ENCODE measurements at regions not wholly inside any gene's neighbourhood (a gene's known extent, or its start where the extent isn't known, plus 50 kb on each side); places are given as distances from the start of the nearest gene placed in this dataset.
"Not testable (repeated sequence)": the region's sequence is repeated elsewhere in the genome, so short reads cannot be mapped to it uniquely, and the experiment has no call there.

- Histone ChIP-seq H3K27me3 (ENCODE audit: insufficient read depth, low read length) (no peaks in the 10 kb centered on the region; the same call in 1 of the 2 replicates), H3K4me3 (ENCODE audit: low read length) (no peak overlapping the region), H3K9me3 (ENCODE audit: insufficient read depth, low read depth, low read length) (no peaks in the 10 kb centered on the region), H3K4me1 (ENCODE audit: insufficient read depth, low read length) (0 out of 2 replicates have a peak, but pooled peaks cover 3% of the 10 kb centered on the region), H3K27ac (ENCODE audit: low read length) (no peak overlapping the region), H3K9ac (ENCODE audit: low read depth, low read length) (no peak overlapping the region), H3K36me3 (ENCODE audit: insufficient read depth, low read depth, low read length) (no peaks in the 10 kb centered on the region)
These were observed 1212.9 kb downstream of the TYW1 start for GRCh38 chr7:68209486-68209885.

- Histone ChIP-seq H3K4me1 (ENCODE audit: insufficient read depth, low read length) (peaks cover 3% of the 10 kb centered on the region; the same call in 1 of the 2 replicates), H3K36me3 (ENCODE audit: insufficient read depth, low read depth, low read length) (no peaks in the 10 kb centered on the region), H3K27ac (ENCODE audit: low read length) (no peak overlapping the region), H3K4me3 (ENCODE audit: low read length) (no peak overlapping the region), H3K9ac (ENCODE audit: low read depth, low read length) (no peak overlapping the region), H3K27me3 (ENCODE audit: insufficient read depth, low read length) (no peaks in the 10 kb centered on the region), H3K9me3 (ENCODE audit: insufficient read depth, low read depth, low read length) (no peaks in the 10 kb centered on the region)
These were observed 1217.2 kb downstream of the TYW1 start for GRCh38 chr7:68213838-68214237.

GRCh38 chr7:68216051-68216450 lies 1219.4 kb downstream of the TYW1 start:
- H3K9me3 ChIP-seq (ENCODE audit: insufficient read depth, low read depth, low read length): no peaks in the 10 kb centered on the region
- H3K9ac ChIP-seq (ENCODE audit: low read depth, low read length): no peak overlapping the region
- H3K4me3 ChIP-seq (ENCODE audit: low read length): no peak overlapping the region
- no peaks in the 10 kb centered on the region for H3K36me3 ChIP-seq (ENCODE audit: insufficient read depth, low read depth, low read length)
- no peaks in the 10 kb centered on the region; the same call in 1 of the 2 replicates for H3K4me1 ChIP-seq (ENCODE audit: insufficient read depth, low read length)
- H3K27me3 ChIP-seq (ENCODE audit: insufficient read depth, low read length): no peaks in the 10 kb centered on the region
- H3K27ac ChIP-seq (ENCODE audit: low read length): no peak overlapping the region

GRCh38 chr7:68217426-68217825 lies 1220.8 kb downstream of the TYW1 start:
- H3K27ac ChIP-seq (ENCODE audit: low read length): no peak overlapping the region
- no peak overlapping the region for H3K9ac ChIP-seq (ENCODE audit: low read depth, low read length)
- no peak overlapping the region for H3K4me3 ChIP-seq (ENCODE audit: low read length)
- no peaks in the 10 kb centered on the region for H3K9me3 ChIP-seq (ENCODE audit: insufficient read depth, low read depth, low read length)
- no peaks in the 10 kb centered on the region; the same call in 1 of the 2 replicates for H3K4me1 ChIP-seq (ENCODE audit: insufficient read depth, low read length)
- no peaks in the 10 kb centered on the region for H3K27me3 ChIP-seq (ENCODE audit: insufficient read depth, low read length)
- no peaks in the 10 kb centered on the region for H3K36me3 ChIP-seq (ENCODE audit: insufficient read depth, low read depth, low read length)

GRCh38 chr7:68218461-68218860 lies 1221.8 kb downstream of the TYW1 start:
- Histone ChIP-seq H3K4me1 (ENCODE audit: insufficient read depth, low read length) (no peaks in the 10 kb centered on the region; the same call in 1 of the 2 replicates), H3K27me3 (ENCODE audit: insufficient read depth, low read length) (no peaks in the 10 kb centered on the region), H3K9me3 (ENCODE audit: insufficient read depth, low read depth, low read length) (no peaks in the 10 kb centered on the region), H3K27ac (ENCODE audit: low read length) (no peak overlapping the region), H3K4me3 (ENCODE audit: low read length) (no peak overlapping the region), H3K9ac (ENCODE audit: low read depth, low read length) (no peak overlapping the region), H3K36me3 (ENCODE audit: insufficient read depth, low read depth, low read length) (no peaks in the 10 kb centered on the region)

- H3K4me1 ChIP-seq (ENCODE audit: insufficient read depth, low read length): no peaks in the 10 kb centered on the region; the same call in 1 of the 2 replicates
- H3K9me3 ChIP-seq (ENCODE audit: insufficient read depth, low read depth, low read length): no peaks in the 10 kb centered on the region
- no peak overlapping the region for H3K27ac ChIP-seq (ENCODE audit: low read length)
- no peaks in the 10 kb centered on the region for H3K36me3 ChIP-seq (ENCODE audit: insufficient read depth, low read depth, low read length)
- no peaks in the 10 kb centered on the region for H3K27me3 ChIP-seq (ENCODE audit: insufficient read depth, low read length)
- no peak overlapping the region for H3K9ac ChIP-seq (ENCODE audit: low read depth, low read length)
- H3K4me3 ChIP-seq (ENCODE audit: low read length): no peak overlapping the region
These were observed 1225.7 kb downstream of the TYW1 start for GRCh38 chr7:68222311-68222710.

GRCh38 chr7:68224041-68224741 lies 1227.6 kb downstream of the TYW1 start:
- H3K27me3 ChIP-seq (ENCODE audit: insufficient read depth, low read length): no peaks in the 10 kb centered on the region
- H3K4me1 ChIP-seq (ENCODE audit: insufficient read depth, low read length): no peaks in the 10 kb centered on the region; the same call in 1 of the 2 replicates
- H3K9me3 ChIP-seq (ENCODE audit: insufficient read depth, low read depth, low read length): no peaks in the 10 kb centered on the region
- H3K36me3 ChIP-seq (ENCODE audit: insufficient read depth, low read depth, low read length): no peaks in the 10 kb centered on the region
- no peak overlapping the region for H3K9ac ChIP-seq (ENCODE audit: low read depth, low read length)
- no peak overlapping the region for H3K27ac ChIP-seq (ENCODE audit: low read length)
- no peak overlapping the region for H3K4me3 ChIP-seq (ENCODE audit: low read length)

- H3K36me3 ChIP-seq (ENCODE audit: insufficient read depth, low read depth, low read length); H3K4me3 ChIP-seq (ENCODE audit: low read length); H3K9me3 ChIP-seq (ENCODE audit: insufficient read depth, low read depth, low read length); H3K9ac ChIP-seq (ENCODE audit: low read depth, low read length); H3K4me1 ChIP-seq (ENCODE audit: insufficient read depth, low read length); H3K27ac ChIP-seq (ENCODE audit: low read length); H3K27me3 ChIP-seq (ENCODE audit: insufficient read depth, low read length): not testable (repeated sequence)
These were observed 1234.4 kb downstream of the TYW1 start for GRCh38 chr7:68231011-68231410.

- Histone ChIP-seq H3K4me3 (ENCODE audit: low read length) (no peak overlapping the region), H3K9ac (ENCODE audit: low read depth, low read length) (no peak overlapping the region), H3K36me3 (ENCODE audit: insufficient read depth, low read depth, low read length) (no peaks in the 10 kb centered on the region), H3K27ac (ENCODE audit: low read length) (no peak overlapping the region), H3K27me3 (ENCODE audit: insufficient read depth, low read length) (no peaks in the 10 kb centered on the region; the same call in 1 of the 2 replicates), H3K9me3 (ENCODE audit: insufficient read depth, low read depth, low read length) (no peaks in the 10 kb centered on the region), H3K4me1 (ENCODE audit: insufficient read depth, low read length) (peaks cover 5% of the 10 kb centered on the region; the same call in 1 of the 2 replicates)
These were observed 1239.3 kb downstream of the TYW1 start for GRCh38 chr7:68235937-68236336.

GRCh38 chr7:68238204-68238805 lies 1241.7 kb downstream of the TYW1 start:
- Histone ChIP-seq H3K9ac (ENCODE audit: low read depth, low read length) (peak overlapping the region; percentile 63; the same call in 1 of the 2 replicates), H3K9me3 (ENCODE audit: insufficient read depth, low read depth, low read length) (no peaks in the 10 kb centered on the region), H3K36me3 (ENCODE audit: insufficient read depth, low read depth, low read length) (no peaks in the 10 kb centered on the region), H3K4me1 (ENCODE audit: insufficient read depth, low read length) (peaks cover 5% of the 10 kb centered on the region; the same call in 1 of the 2 replicates), H3K27me3 (ENCODE audit: insufficient read depth, low read length) (no peaks in the 10 kb centered on the region; the same call in 1 of the 2 replicates), H3K4me3 (ENCODE audit: low read length) (no peak overlapping the region), H3K27ac (ENCODE audit: low read length) (no peak overlapping the region)

- H3K9ac ChIP-seq (ENCODE audit: low read depth, low read length): no peak overlapping the region
- H3K27me3 ChIP-seq (ENCODE audit: insufficient read depth, low read length): peaks cover 8% of the 10 kb centered on the region; the same call in 1 of the 2 replicates
- H3K27ac ChIP-seq (ENCODE audit: low read length): no peak overlapping the region
- no peak overlapping the region for H3K4me3 ChIP-seq (ENCODE audit: low read length)
- H3K36me3 ChIP-seq (ENCODE audit: insufficient read depth, low read depth, low read length): no peaks in the 10 kb centered on the region
- peaks cover 21% of the 10 kb centered on the region for H3K4me1 ChIP-seq (ENCODE audit: insufficient read depth, low read length)
- H3K9me3 ChIP-seq (ENCODE audit: insufficient read depth, low read depth, low read length): no peaks in the 10 kb centered on the region
These were observed 1246.5 kb downstream of the TYW1 start for GRCh38 chr7:68243128-68243527.

- H3K27ac ChIP-seq (ENCODE audit: low read length): no peak overlapping the region
- H3K36me3 ChIP-seq (ENCODE audit: insufficient read depth, low read depth, low read length): no peaks in the 10 kb centered on the region
- peaks cover 8% of the 10 kb centered on the region; the same call in 1 of the 2 replicates for H3K27me3 ChIP-seq (ENCODE audit: insufficient read depth, low read length)
- H3K4me1 ChIP-seq (ENCODE audit: insufficient read depth, low read length): peaks cover 20% of the 10 kb centered on the region
- H3K9ac ChIP-seq (ENCODE audit: low read depth, low read length): no peak overlapping the region
- no peak overlapping the region for H3K4me3 ChIP-seq (ENCODE audit: low read length)
- no peaks in the 10 kb centered on the region for H3K9me3 ChIP-seq (ENCODE audit: insufficient read depth, low read depth, low read length)
These were observed 1247.8 kb downstream of the TYW1 start for GRCh38 chr7:68244389-68244788.

Measured in iPS-20b (cell line).